DND-41 (cell line): ENCODE measurements at regions not wholly inside any gene's neighbourhood (a gene's known extent, or its start where the extent isn't known, plus 50 kb on each side); places are given as distances from the start of the nearest gene placed in this dataset.

Source experiments
- CTCF ChIP-seq: IDR thresholded peaks from 2 replicates; pipeline ENCODE4 v1.5.1; 2012; ENCODE audit warnings: borderline replicate concordance, low read length, moderate library complexity, mild to moderate bottlenecking; ENCODE audit not compliant: poor library complexity, severe bottlenecking; ENCODE audit errors: extremely low read depth
- EZH2 ChIP-seq: IDR thresholded peaks from 3 replicates; pipeline ENCODE4 v1.6.1; 2012; ENCODE audit warnings: borderline replicate concordance, low read depth, mild to moderate bottlenecking, moderate library complexity, low read length, inconsistent platforms; ENCODE audit not compliant: severe bottlenecking

- no peak for TF ChIP-seq CTCF
- no peak for TF ChIP-seq EZH2
These were observed 413.6 kb upstream of the KCNH7 start for GRCh38 chr2:163252199-163252598.
